CD4-positive, alpha-beta memory T cell (primary cell): ENCODE measurements at regions not wholly inside any gene's neighbourhood (a gene's known extent, or its start where the extent isn't known, plus 50 kb on each side); places are given as distances from the start of the nearest gene placed in this dataset.
A peak's percentile ranks its signal among the peaks of the same experiment; 100 is the strongest.

Source experiments
- CTCF ChIA-PET: fragments of 350-600 bp; sonication (Branson Sonifier 250); formaldehyde crosslinking; loops from one replicate; lab custom pipeline; 2021; ENCODE audit warnings: inconsistent platforms; ENCODE audit not compliant: partially characterized antibody; lab: Charles Lee
- POLR2A ChIA-PET: fragments of 350-600 bp; sonication (Branson Sonifier 250); formaldehyde crosslinking; loops from one replicate; lab custom pipeline; 2021; ENCODE audit not compliant: partially characterized antibody; lab: Charles Lee
- DNase-seq, 5 donors: peaks; one replicate each; pipeline versions ENCODE4 v3.0.0 to v3.0.0-alpha.2; 2020 to 2022; ENCODE audit warnings: mixed read lengths in 1 of 5
- H3K27ac ChIP-seq: one replicate; pipeline ENCODE4 v1.7.0; 2013; ENCODE audit warnings: low read depth, low read length
- H3K27me3 ChIP-seq: 2 replicates; pipeline ENCODE4 v1.7.0; 2013; ENCODE audit warnings: mild to moderate bottlenecking, low read length, moderate library complexity; ENCODE audit not compliant: insufficient read depth
- H3K36me3 ChIP-seq: 2 replicates; pipeline ENCODE4 v1.7.0; 2013; ENCODE audit warnings: mild to moderate bottlenecking, low read length, moderate library complexity; ENCODE audit not compliant: insufficient read depth
- H3K4me1 ChIP-seq: 2 replicates; pipeline ENCODE4 v1.7.0; 2013; ENCODE audit warnings: mild to moderate bottlenecking, low read length, moderate library complexity; ENCODE audit not compliant: insufficient read depth
- H3K4me3 ChIP-seq, 2 donors: one replicate each; pipeline ENCODE4 v1.7.0; 2013; ENCODE audit warnings: low read length in 2 of 2, mild to moderate bottlenecking in 1 of 2
- H3K9me3 ChIP-seq, 2 donors: one replicate each; pipeline ENCODE4 v1.7.0; 2013; ENCODE audit warnings: low read length in 2 of 2, control low read depth in 1 of 2; ENCODE audit not compliant: control insufficient read depth in 1 of 2
- H3K27ac Mint-ChIP-seq, 7 donors: one replicate each; pipeline ENCODE4 v1.8.0; 2020 to 2021; ENCODE audit warnings: mixed read lengths in 7 of 7, mild to moderate bottlenecking in 6 of 7, inconsistent platforms in 3 of 7, moderate library complexity in 3 of 7
- H3K27me3 Mint-ChIP-seq, 2 donors: one replicate each; pipeline ENCODE4 v1.8.0; 2020 to 2021; ENCODE audit warnings: mixed read lengths in 2 of 2
- H3K36me3 Mint-ChIP-seq, 2 donors: one replicate each; pipeline ENCODE4 v1.8.0; 2020 to 2021; ENCODE audit warnings: mixed read lengths in 2 of 2, inconsistent platforms in 1 of 2, mild to moderate bottlenecking in 1 of 2
- H3K4me1 Mint-ChIP-seq, 4 donors: one replicate each; pipeline ENCODE4 v1.8.0; 2020 to 2021; ENCODE audit warnings: mixed read lengths in 4 of 4, mild to moderate bottlenecking in 1 of 4
- H3K4me3 Mint-ChIP-seq, 8 donors: one replicate each; pipeline ENCODE4 v1.8.0; 2020 to 2021; ENCODE audit warnings: mixed read lengths in 8 of 8, mild to moderate bottlenecking in 7 of 8, moderate library complexity in 6 of 8, inconsistent platforms in 3 of 8
- H3K9me3 Mint-ChIP-seq, 8 donors: one replicate each; pipeline ENCODE4 v1.8.0; 2020 to 2021; ENCODE audit warnings: mixed read lengths in 8 of 8, mild to moderate bottlenecking in 5 of 8, inconsistent platforms in 3 of 8, moderate library complexity in 1 of 8
- intact Hi-C: fragments of 100-400 bp; cut with micrococcal nuclease; formaldehyde crosslinking; loops from one replicate; pipeline ENCODE4 v1.15.1; 2023

DNA sequence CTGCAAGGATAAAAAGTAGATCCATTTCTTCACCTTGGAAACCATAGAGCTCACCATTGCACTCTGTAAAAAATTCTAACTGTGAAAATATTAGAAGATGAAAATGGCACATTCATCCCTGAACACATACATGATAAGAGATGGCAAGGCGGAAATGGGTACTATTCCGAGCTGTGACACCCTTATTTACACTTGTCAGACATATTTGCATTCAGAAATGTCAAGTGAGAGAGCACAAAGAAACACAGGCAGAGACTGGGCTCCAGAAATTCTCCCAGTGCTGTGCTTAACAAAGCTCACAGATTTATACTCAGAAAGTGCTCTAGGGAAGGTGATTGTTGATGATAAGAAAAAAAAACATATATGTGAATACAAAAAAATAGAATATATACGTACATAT, 170.3 kb upstream of the PUM3 start:
- Histone ChIP-seq H3K4me1 (no peaks in the 10 kb centered on the region), H3K4me3 (no peak overlapping the region), H3K27ac (no peak overlapping the region), H3K36me3 (no peaks in the 10 kb centered on the region), H3K27me3 (no peaks in the 10 kb centered on the region), H3K9me3 (no peaks in the 10 kb centered on the region)
- H3K4me1 Mint-ChIP-seq: no peaks in the 10 kb centered on the region
- no peak overlapping the region for H3K27ac Mint-ChIP-seq
- no peak for DNase-seq
- H3K27me3 Mint-ChIP-seq: peaks cover 0 to 1% of the 10 kb centered on the region in 2 donors
- H3K4me3 Mint-ChIP-seq: no peak overlapping the region
- intact Hi-C loops: no loop called here
- no peaks in the 10 kb centered on the region for H3K36me3 Mint-ChIP-seq
- CTCF ChIA-PET: no interaction called here
- POLR2A ChIA-PET: no interaction called here
- peaks cover 0 to 5% (median 2%) of the 10 kb centered on the region in 8 donors for H3K9me3 Mint-ChIP-seq

DNA sequence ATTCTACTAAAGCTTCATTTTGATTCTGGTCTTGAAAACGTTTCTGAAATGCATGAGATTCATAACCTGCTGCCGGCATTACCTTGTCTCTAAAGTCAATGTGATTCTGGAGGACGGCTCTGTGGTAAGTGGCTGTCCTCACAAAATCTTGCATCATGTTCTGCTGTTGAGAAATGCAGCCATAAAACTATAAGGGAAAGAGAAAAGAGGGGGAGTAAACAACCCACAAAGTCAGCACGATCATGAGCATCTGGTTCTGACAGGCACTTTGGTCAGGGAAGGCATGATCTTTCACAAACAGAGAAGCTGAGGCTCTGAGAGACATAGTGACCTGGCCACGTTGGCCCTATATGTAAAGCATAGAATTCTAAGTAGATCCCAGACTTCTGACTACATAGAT, 168.9 kb upstream of the PUM3 start:
- H3K36me3 ChIP-seq: no peaks in the 10 kb centered on the region
- no peak overlapping the region for H3K4me3 ChIP-seq
- intact Hi-C loops: no loop called here
- Mint-ChIP-seq H3K27ac (no peak overlapping the region), H3K4me3 (no peak overlapping the region), H3K4me1 (no peaks in the 10 kb centered on the region), H3K9me3 (peaks cover 0 to 5% (median 2%) of the 10 kb centered on the region in 8 donors), H3K27me3 (peaks cover 0 to 1% of the 10 kb centered on the region in 2 donors), H3K36me3 (no peaks in the 10 kb centered on the region)
- ChIA-PET POLR2A (no interaction called here), CTCF (no interaction called here)
- H3K9me3 ChIP-seq: no peaks in the 10 kb centered on the region
- no peak for DNase-seq
- H3K27me3 ChIP-seq: no peaks in the 10 kb centered on the region
- H3K4me1 ChIP-seq: no peaks in the 10 kb centered on the region
- no peak overlapping the region for H3K27ac ChIP-seq

- Histone ChIP-seq H3K4me1 (no peaks in the 10 kb centered on the region), H3K36me3 (no peaks in the 10 kb centered on the region), H3K27me3 (no peaks in the 10 kb centered on the region), H3K4me3 (no peak overlapping the region), H3K27ac (no peak overlapping the region), H3K9me3 (no peaks in the 10 kb centered on the region)
- DNase-seq: no peak
- Mint-ChIP-seq H3K4me1 (no peaks in the 10 kb centered on the region), H3K4me3 (no peak overlapping the region), H3K36me3 (no peaks in the 10 kb centered on the region), H3K27me3 (peaks cover 0 to 1% of the 10 kb centered on the region in 2 donors), H3K9me3 (peaks cover 0 to 5% (median 2%) of the 10 kb centered on the region in 8 donors), H3K27ac (no peak overlapping the region)
- CTCF ChIA-PET: no interaction called here
- POLR2A ChIA-PET: no interaction called here
- intact Hi-C loops: no loop called here
Measured at GRCh38 chr9:3012245-3012644, 168.3 kb upstream of the PUM3 start.

GRCh38 chr9:3008091-3008490, 164.2 kb upstream of the PUM3 start:
- H3K4me1 ChIP-seq: no peaks in the 10 kb centered on the region
- no peak overlapping the region for H3K27ac Mint-ChIP-seq
- H3K4me1 Mint-ChIP-seq: no peaks in the 10 kb centered on the region

GRCh38 chr9:3007326-3007725, 163.4 kb upstream of the PUM3 start:
- no peaks in the 10 kb centered on the region for H3K4me1 ChIP-seq
- H3K9me3 Mint-ChIP-seq: peaks cover 0 to 5% (median 2%) of the 10 kb centered on the region in 8 donors
- CTCF ChIA-PET: no interaction called here

More at GRCh38 chr9:3008091-3008490, 164.2 kb upstream of the PUM3 start:
- Histone ChIP-seq H3K9me3 (no peaks in the 10 kb centered on the region), H3K4me3 (no peak overlapping the region), H3K36me3 (no peaks in the 10 kb centered on the region), H3K27me3 (no peaks in the 10 kb centered on the region), H3K27ac (no peak overlapping the region)
- CTCF ChIA-PET: no interaction called here
- DNase-seq: no peak
- H3K27me3 Mint-ChIP-seq: no peaks in the 10 kb centered on the region
- H3K9me3 Mint-ChIP-seq: peaks cover 0 to 5% (median 2%) of the 10 kb centered on the region in 8 donors
- no peak overlapping the region for H3K4me3 Mint-ChIP-seq
- intact Hi-C loops: no loop called here
- no peaks in the 10 kb centered on the region for H3K36me3 Mint-ChIP-seq
- POLR2A ChIA-PET: no interaction called here

DNA sequence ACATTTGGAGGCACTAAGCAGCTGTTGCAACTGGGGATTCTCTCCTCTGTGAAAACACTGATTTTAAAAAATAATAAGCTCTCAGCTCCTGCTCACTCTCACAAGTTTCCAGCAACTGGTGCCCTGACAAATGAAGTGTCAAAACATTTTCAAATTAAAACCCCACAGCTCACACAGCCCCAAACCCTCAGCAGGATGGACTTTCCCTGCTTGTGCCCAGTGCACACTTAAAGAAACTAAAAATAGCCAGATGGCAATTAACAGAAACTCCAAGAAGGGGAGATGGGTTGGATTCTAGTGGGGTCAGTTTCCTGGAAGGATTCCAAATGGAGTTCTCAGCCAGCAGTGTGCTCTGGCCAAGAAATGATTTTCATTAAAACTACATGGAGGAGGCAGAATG, 163.0 kb upstream of the PUM3 start:
- Histone ChIP-seq H3K27me3 (no peaks in the 10 kb centered on the region), H3K27ac (no peak overlapping the region), H3K36me3 (no peaks in the 10 kb centered on the region), H3K4me1 (no peaks in the 10 kb centered on the region), H3K9me3 (no peaks in the 10 kb centered on the region), H3K4me3 (no peak overlapping the region)
- H3K9me3 Mint-ChIP-seq: peaks cover 0 to 5% (median 2%) of the 10 kb centered on the region in 8 donors
- no peaks in the 10 kb centered on the region for H3K36me3 Mint-ChIP-seq
- POLR2A ChIA-PET: no interaction called here
- H3K4me3 Mint-ChIP-seq: no peak overlapping the region
- intact Hi-C loops: no loop called here
- peaks cover 0 to 2% of the 10 kb centered on the region in 2 donors for H3K27me3 Mint-ChIP-seq
- no peak overlapping the region for H3K27ac Mint-ChIP-seq
- CTCF ChIA-PET: no interaction called here
- no peaks in the 10 kb centered on the region for H3K4me1 Mint-ChIP-seq
- no peak for DNase-seq

More at GRCh38 chr9:3007326-3007725, 163.4 kb upstream of the PUM3 start:
- Mint-ChIP-seq H3K36me3 (no peaks in the 10 kb centered on the region), H3K27me3 (peaks cover 0 to 2% of the 10 kb centered on the region in 2 donors), H3K27ac (no peak overlapping the region), H3K4me3 (no peak overlapping the region), H3K4me1 (no peaks in the 10 kb centered on the region)
- Histone ChIP-seq H3K27ac (no peak overlapping the region), H3K9me3 (no peaks in the 10 kb centered on the region), H3K4me3 (no peak overlapping the region), H3K27me3 (no peaks in the 10 kb centered on the region), H3K36me3 (no peaks in the 10 kb centered on the region)
- intact Hi-C loops: no loop called here
- DNase-seq: no peak
- POLR2A ChIA-PET: no interaction called here

- no peak for DNase-seq
- ChIA-PET CTCF (interaction anchor here (1.0 kb wide), 1 partner anchor 18 kb away, joined by 3 read pairs; no protein-coding TSS in a partner anchor), POLR2A (no interaction called here)
- intact Hi-C loops: loop anchor here (1.0 kb wide), 1 partner anchor 12 kb away; no protein-coding TSS in a partner anchor
- no peaks in the 10 kb centered on the region for H3K36me3 ChIP-seq
- H3K27ac ChIP-seq: no peak overlapping the region
- H3K27me3 ChIP-seq: no peaks in the 10 kb centered on the region
- Mint-ChIP-seq H3K4me1 (no peaks in the 10 kb centered on the region), H3K36me3 (no peaks in the 10 kb centered on the region), H3K4me3 (no peak overlapping the region), H3K27me3 (peaks cover 0 to 2% of the 10 kb centered on the region in 2 donors), H3K9me3 (peaks cover 0 to 8% (median 4%) of the 10 kb centered on the region in 8 donors), H3K27ac (peak overlapping the region in 1 of 7 donors; percentile 3)
- no peaks in the 10 kb centered on the region for H3K9me3 ChIP-seq
- no peak overlapping the region for H3K4me3 ChIP-seq
- no peaks in the 10 kb centered on the region for H3K4me1 ChIP-seq
Measured at GRCh38 chr9:3004572-3004971, 160.7 kb upstream of the PUM3 start.

- H3K4me1 ChIP-seq: no peaks in the 10 kb centered on the region
Measured at GRCh38 chr9:3001311-3001710, 157.4 kb upstream of the PUM3 start.

More at GRCh38 chr9:3001311-3001710, 157.4 kb upstream of the PUM3 start:
- Histone ChIP-seq H3K27me3 (no peaks in the 10 kb centered on the region), H3K36me3 (no peaks in the 10 kb centered on the region), H3K27ac (no peak overlapping the region), H3K9me3 (no peaks in the 10 kb centered on the region), H3K4me3 (no peak overlapping the region)
- Mint-ChIP-seq H3K27ac (no peak overlapping the region), H3K36me3 (no peaks in the 10 kb centered on the region), H3K4me1 (no peaks in the 10 kb centered on the region), H3K9me3 (peaks cover 0 to 4% (median 2%) of the 10 kb centered on the region in 8 donors), H3K4me3 (no peak overlapping the region), H3K27me3 (peaks cover 0 to 2% of the 10 kb centered on the region in 2 donors)
- ChIA-PET CTCF (no interaction called here), POLR2A (no interaction called here)
- DNase-seq: no peak
- intact Hi-C loops: no loop called here
